ENCODE measurements at regions not wholly inside any gene's neighbourhood (a gene's known extent, or its start where the extent isn't known, plus 50 kb on each side); places are given as distances from the start of the nearest gene placed in this dataset.
"Not testable (repeated sequence)": the region's sequence is repeated elsewhere in the genome, so short reads cannot be mapped to it uniquely, and the experiment has no call there.

DNA sequence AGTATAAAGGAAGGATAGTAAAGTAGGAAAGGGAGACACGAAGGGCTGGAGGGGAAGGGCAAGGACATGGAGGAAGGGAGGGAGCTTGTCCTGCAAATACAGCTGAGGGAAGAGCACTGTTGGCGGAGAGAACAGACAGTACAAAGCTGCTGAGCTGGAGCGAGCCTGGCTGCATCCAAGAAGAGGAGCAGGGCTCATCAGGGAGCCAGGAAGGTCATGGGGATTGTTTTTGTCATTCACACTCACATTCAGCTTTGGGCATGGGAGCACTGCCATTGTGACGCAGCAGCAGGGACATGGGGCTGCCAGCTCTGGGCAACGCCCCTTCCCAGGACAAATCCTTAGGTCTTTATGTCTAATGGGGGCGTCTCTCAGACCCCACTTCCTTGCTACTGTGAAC lies 125.1 kb downstream of the COPS8 start:
- Mint-ChIP-seq H3K4me3 (no peak overlapping the region), H3K4me1 (no peaks in the 10 kb centered on the region), H3K27ac (no peak overlapping the region)

GRCh38 chr2:237212356-237213279 lies 126.9 kb downstream of the COPS8 start:
- not testable (repeated sequence) for H3K27ac Mint-ChIP-seq, H3K9me3 Mint-ChIP-seq

More for the DNA sequence above, 125.1 kb downstream of the COPS8 start:
- CTCF ChIA-PET = no interaction called here
- Mint-ChIP-seq H3K27me3 (peaks cover 3% of the 10 kb centered on the region), H3K36me3 (no peaks in the 10 kb centered on the region), H3K9me3 (no peaks in the 10 kb centered on the region)
- no peak for DNase-seq

GRCh38 chr2:237213315-237214022 lies 127.8 kb downstream of the COPS8 start:
- CTCF ChIA-PET = no interaction called here
- no peak overlapping the region for H3K4me3 Mint-ChIP-seq
- H3K27me3 Mint-ChIP-seq = no peaks in the 10 kb centered on the region
- no peaks in the 10 kb centered on the region for H3K36me3 Mint-ChIP-seq
- no peaks in the 10 kb centered on the region for H3K4me1 Mint-ChIP-seq
- no peaks in the 10 kb centered on the region for H3K9me3 Mint-ChIP-seq
- no peak overlapping the region for H3K27ac Mint-ChIP-seq
- DNase-seq = no peak

More at GRCh38 chr2:237212356-237213279, 126.9 kb downstream of the COPS8 start:
- H3K4me1 Mint-ChIP-seq, H3K27me3 Mint-ChIP-seq, H3K36me3 Mint-ChIP-seq, DNase-seq, CTCF ChIA-PET, H3K4me3 Mint-ChIP-seq: not testable (repeated sequence)

DNA sequence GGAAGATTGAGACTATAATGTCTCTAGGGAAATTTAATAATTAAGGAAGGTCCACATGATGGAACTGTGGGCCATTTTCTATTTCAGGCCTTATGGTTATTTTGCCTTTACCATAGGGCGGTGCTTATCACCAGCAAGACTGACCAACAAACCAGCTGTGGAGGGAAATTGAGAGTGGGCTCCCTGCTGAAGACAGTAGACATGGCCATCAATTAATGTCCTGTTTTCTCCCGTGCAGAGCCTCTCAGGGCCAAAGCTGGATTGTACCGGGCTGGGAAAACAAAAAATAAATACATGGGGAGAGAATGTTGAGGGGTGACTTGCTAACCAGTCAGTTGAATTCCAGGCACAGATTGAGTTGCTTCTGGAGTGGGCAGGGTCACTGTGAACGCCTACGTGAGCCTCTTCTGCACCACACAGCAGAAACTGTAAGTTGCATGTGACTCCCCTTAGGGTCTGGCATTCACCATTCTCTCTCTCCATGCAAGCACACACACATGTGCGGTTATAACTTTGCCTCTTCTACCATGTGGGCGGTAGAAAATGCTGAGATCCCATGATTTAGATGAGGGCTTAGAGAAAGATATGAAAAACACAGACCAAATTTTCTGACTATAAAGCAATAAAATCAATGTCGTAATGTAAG lies 128.5 kb downstream of the COPS8 start:
- no peak for DNase-seq
- no peaks in the 10 kb centered on the region for H3K36me3 Mint-ChIP-seq
- no peaks in the 10 kb centered on the region for H3K27me3 Mint-ChIP-seq
- H3K9me3 Mint-ChIP-seq = no peaks in the 10 kb centered on the region
- no peak overlapping the region for H3K27ac Mint-ChIP-seq
- no peaks in the 10 kb centered on the region for H3K4me1 Mint-ChIP-seq
- CTCF ChIA-PET = no interaction called here
- H3K4me3 Mint-ChIP-seq = no peak overlapping the region

DNA sequence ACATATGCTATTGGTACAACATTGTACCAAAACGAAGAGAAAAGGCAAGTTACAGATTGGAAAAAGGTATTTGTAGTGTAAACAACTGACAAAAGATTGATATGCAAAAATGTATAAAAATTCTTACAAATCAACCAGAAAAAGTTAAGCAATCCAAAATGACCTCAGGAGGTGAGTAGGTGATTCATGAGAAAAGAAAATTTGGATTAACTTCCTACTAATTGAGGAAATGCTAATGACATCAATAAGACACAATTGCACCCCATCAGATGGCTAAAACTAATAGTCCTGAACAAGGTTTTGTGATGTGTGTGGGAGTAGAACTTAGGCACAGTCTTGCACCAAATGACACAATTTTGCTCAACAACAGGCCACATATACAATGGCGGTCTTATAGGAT lies 129.3 kb downstream of the COPS8 start:
- CTCF ChIA-PET = interaction anchor here (0.6 kb wide), 1 partner anchor 1728 kb away, joined by 3 read pairs; no protein-coding TSS in a partner anchor
- DNase-seq = no peak
- Mint-ChIP-seq H3K27ac (no peak overlapping the region), H3K27me3 (no peaks in the 10 kb centered on the region), H3K36me3 (no peaks in the 10 kb centered on the region), H3K9me3 (no peaks in the 10 kb centered on the region), H3K4me1 (no peaks in the 10 kb centered on the region), H3K4me3 (no peak overlapping the region)

DNA sequence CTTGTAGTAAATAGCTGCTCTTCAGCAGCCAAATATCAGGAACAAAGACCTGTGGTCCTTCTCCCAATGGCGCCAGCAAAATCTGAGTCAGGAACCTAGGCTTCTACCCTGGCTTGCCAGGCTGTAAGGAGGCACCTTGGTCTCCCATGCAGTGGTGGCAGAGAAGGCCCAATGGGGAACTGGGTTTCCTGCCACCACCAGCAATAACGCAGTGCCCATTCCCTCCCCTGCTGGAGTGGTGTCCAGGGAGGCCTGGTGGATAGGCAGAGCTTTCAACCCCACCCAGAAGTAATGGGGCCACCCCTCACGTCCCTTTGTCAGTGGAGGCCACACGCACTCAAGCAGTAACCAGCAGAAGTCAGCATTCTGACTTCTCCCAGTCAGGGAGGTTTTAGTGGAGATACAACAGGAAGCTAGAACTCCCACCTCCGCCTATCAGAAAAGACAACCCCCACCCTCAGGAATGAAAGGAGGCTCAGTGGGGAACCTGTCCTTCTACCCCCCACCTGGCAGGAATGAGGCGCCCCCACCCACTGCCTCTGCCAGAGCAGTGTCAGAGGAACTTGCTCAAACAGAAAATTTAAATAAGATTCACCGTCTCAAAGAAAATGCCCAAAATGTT lies 132.4 kb downstream of the COPS8 start:
- Mint-ChIP-seq H3K4me3 (no peak overlapping the region), H3K4me1 (no peaks in the 10 kb centered on the region), H3K27me3 (peaks cover 5% of the 10 kb centered on the region), H3K27ac (no peak overlapping the region), H3K9me3 (no peaks in the 10 kb centered on the region), H3K36me3 (no peaks in the 10 kb centered on the region)
- CTCF ChIA-PET = no interaction called here
- DNase-seq = no peak

DNA sequence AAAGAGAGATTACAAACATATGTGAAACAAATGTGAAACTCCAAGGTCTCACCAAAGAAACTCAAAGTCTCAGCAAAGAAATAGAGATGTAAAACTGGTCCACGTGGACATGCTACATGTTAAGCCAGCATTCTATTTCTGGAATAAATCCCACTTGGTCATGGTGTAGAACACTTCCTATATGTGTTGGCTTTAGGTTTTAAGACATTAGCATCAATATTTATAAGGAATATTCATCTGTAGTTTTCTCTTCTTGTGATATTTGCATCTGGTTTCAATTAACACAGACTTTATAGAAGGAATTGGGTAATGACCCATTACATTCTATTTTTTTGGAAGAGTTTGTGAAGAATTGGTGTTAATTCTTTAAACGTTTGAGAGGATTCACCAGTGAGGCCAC lies 133.1 kb downstream of the COPS8 start:
- Mint-ChIP-seq H3K4me3 (no peak overlapping the region), H3K4me1 (no peaks in the 10 kb centered on the region), H3K36me3 (no peaks in the 10 kb centered on the region), H3K27ac (no peak overlapping the region), H3K27me3 (peaks cover 10% of the 10 kb centered on the region), H3K9me3 (no peaks in the 10 kb centered on the region)
- DNase-seq = no peak
- CTCF ChIA-PET = no interaction called here

GRCh38 chr2:237219826-237220225 lies 134.1 kb downstream of the COPS8 start:
- no peaks in the 10 kb centered on the region for H3K36me3 Mint-ChIP-seq
- H3K27ac Mint-ChIP-seq = no peak overlapping the region
- no peak for DNase-seq
- no peaks in the 10 kb centered on the region for H3K9me3 Mint-ChIP-seq
- H3K4me3 Mint-ChIP-seq = no peak overlapping the region
- H3K27me3 Mint-ChIP-seq = peaks cover 10% of the 10 kb centered on the region
- no peaks in the 10 kb centered on the region for H3K4me1 Mint-ChIP-seq
- CTCF ChIA-PET = no interaction called here

DNA sequence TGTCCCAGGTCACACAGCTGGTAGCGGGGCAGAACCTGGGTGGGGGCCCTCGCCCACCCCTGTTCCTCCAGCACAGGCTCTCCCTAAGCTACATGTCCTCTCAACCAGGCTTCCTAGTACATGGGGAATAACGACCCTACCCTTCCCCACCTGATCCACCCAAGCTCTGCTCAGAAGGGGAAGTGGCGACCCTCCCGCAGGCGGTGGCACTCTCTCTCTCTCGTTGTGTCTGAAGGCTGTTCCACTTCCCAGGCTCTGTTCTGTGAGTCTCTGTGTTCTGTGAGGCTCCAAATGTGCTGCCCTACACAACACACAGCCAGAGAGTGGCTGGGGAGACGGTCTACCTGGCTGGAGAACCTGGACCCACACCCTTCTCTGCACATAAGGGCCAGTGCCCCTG lies 135.8 kb downstream of the COPS8 start:
- Mint-ChIP-seq H3K9me3 (no peaks in the 10 kb centered on the region), H3K27me3 (peaks cover 10% of the 10 kb centered on the region), H3K36me3 (no peaks in the 10 kb centered on the region), H3K4me3 (no peak overlapping the region), H3K4me1 (no peaks in the 10 kb centered on the region), H3K27ac (no peak overlapping the region)
- DNase-seq = no peak
- CTCF ChIA-PET = no interaction called here

DNA sequence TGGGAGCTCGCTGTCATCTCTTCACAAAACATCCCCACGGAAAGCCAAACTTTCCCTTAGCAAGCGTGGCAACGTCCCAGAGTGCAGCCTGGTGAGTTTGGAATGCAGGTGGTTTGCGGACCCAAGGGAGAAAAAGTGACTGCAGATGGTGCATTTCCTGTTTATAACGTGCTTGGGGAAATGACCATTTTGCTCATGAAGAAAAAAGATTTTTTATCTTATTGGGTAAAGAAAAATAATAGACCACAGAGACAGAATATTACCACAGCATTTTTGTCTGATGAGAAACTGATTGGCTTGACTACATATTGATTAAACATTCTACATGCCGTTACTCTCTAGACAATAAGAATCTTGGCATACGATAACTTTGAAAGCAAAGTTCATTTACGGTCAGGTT lies 136.5 kb downstream of the COPS8 start:
- Mint-ChIP-seq H3K27ac (no peak overlapping the region), H3K4me3 (no peak overlapping the region), H3K9me3 (no peaks in the 10 kb centered on the region), H3K27me3 (peaks cover 10% of the 10 kb centered on the region), H3K4me1 (no peaks in the 10 kb centered on the region), H3K36me3 (no peaks in the 10 kb centered on the region)
- CTCF ChIA-PET = no interaction called here
- no peak for DNase-seq

DNA sequence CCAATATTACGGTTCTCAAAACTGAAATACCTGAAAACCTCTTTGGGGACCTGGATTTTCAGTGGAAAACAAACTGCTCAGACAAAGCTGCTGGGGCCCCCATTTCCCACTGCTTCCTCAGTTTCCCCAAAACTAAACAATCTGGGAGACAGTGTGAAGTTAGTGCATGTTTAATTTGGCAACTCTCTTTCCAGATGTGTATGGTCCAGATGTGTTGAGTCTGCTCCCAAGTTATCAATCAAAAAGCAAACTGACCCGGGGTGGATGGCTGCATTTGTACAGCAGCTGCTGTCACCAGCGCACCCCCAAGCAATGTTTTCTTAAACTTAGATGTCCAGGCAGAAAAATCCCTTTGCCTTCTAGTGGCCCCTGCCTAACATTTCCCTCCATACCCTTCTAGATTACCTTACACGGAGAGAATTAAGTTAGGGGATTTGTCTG lies 136.9 kb downstream of the COPS8 start:
- Mint-ChIP-seq H3K27ac (no peak overlapping the region), H3K4me1 (no peaks in the 10 kb centered on the region), H3K27me3 (peaks cover 12% of the 10 kb centered on the region), H3K4me3 (no peak overlapping the region), H3K9me3 (no peaks in the 10 kb centered on the region), H3K36me3 (no peaks in the 10 kb centered on the region)
- CTCF ChIA-PET = no interaction called here
- DNase-seq = no peak

DNA sequence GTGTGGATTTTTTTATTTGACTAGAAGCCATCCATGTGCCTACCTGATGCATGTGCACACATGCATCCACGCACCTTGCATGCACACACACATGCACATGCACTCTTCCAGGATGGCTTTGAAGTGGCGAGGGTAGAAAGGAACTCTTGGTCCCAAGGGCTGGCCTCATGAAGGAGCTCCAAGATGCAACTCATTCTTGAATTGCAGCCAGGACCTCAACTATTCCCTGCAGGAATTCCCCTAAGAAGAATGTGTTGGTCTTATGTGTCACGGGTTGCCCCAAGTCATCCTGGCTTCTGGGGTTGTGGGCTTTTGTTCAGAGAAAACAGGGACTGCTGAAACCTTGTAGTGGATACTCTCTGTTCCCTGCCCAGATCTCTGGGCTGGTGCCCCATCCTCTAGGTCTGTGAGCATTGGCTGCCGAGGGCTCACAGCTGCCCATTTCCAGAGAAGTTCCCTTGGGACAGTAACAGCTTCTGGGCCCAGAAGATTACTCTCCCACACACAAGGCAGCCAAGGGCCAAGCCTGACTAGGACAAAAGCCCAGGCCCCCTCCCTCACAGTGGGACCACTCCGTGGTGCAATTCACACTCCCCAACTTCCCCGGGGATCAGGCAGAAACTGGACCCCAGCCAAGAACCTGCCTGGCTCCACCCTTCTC lies 137.6 kb downstream of the COPS8 start:
- H3K27me3 Mint-ChIP-seq = peaks cover 14% of the 10 kb centered on the region

DNA sequence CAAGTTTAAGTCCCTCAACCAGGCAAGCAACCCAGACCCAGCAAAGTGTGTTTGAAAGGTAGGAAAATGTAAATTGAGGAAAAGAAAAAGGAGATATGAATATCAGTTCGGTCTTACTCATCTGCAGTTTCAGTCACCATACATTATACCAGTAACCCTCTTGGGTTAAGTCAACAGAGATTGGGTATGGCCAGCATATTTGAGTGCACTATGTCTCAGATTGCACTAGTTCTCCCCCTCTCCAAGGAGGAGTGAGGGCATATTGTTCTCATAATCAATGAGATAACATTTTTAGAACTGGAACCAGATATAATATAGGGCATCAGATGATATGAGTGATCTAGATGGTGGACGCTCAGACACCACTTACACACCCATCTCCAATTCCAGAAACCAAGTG lies 141.5 kb downstream of the COPS8 start:
- Mint-ChIP-seq H3K9me3 (no peaks in the 10 kb centered on the region), H3K36me3 (no peaks in the 10 kb centered on the region), H3K27ac (no peak overlapping the region), H3K27me3 (peaks cover 13% of the 10 kb centered on the region), H3K4me3 (no peak overlapping the region), H3K4me1 (no peaks in the 10 kb centered on the region)
- CTCF ChIA-PET = interaction anchor here (1.0 kb wide), 1 partner anchor 72 kb away, joined by 4 read pairs; no protein-coding TSS in a partner anchor
- no peak for DNase-seq

More for the DNA sequence above, 137.6 kb downstream of the COPS8 start:
- Mint-ChIP-seq H3K27ac (no peak overlapping the region), H3K9me3 (no peaks in the 10 kb centered on the region), H3K4me1 (no peaks in the 10 kb centered on the region), H3K4me3 (no peak overlapping the region), H3K36me3 (no peaks in the 10 kb centered on the region)
- CTCF ChIA-PET = no interaction called here
- DNase-seq = no peak

All from activated naive CD4-positive, alpha-beta T cell treated with anti-CD3 and anti-CD28 coated beads, Interleukin-2, amount 10 ng/mL, durations not matched to agents 7 days and 5 days (primary cell).